ENCODE measurements at regions not wholly inside any gene's neighbourhood (a gene's known extent, or its start where the extent isn't known, plus 50 kb on each side); places are given as distances from the start of the nearest gene placed in this dataset.

DNA sequence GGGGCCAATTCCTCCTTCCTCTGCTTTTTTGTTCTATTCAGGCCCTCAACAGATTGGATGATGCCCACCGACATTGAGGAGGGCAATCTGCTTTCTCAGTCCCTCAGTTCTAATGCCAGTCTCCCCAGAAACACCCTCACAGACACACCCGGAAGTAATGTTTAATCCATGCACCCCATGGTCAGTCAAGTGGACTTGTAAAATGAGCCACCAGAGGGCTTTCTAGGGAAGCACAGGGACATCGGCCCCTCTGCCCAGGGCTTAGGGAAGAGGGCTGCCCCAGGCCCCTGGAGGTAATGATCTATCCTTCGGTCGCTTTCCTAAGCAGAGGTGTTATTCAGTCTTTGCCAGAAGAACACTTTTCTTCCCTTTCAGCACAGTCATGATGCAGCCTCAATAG lies 107.4 kb downstream of the PDCL3 start:
- TF ChIP-seq, protein P1, sequence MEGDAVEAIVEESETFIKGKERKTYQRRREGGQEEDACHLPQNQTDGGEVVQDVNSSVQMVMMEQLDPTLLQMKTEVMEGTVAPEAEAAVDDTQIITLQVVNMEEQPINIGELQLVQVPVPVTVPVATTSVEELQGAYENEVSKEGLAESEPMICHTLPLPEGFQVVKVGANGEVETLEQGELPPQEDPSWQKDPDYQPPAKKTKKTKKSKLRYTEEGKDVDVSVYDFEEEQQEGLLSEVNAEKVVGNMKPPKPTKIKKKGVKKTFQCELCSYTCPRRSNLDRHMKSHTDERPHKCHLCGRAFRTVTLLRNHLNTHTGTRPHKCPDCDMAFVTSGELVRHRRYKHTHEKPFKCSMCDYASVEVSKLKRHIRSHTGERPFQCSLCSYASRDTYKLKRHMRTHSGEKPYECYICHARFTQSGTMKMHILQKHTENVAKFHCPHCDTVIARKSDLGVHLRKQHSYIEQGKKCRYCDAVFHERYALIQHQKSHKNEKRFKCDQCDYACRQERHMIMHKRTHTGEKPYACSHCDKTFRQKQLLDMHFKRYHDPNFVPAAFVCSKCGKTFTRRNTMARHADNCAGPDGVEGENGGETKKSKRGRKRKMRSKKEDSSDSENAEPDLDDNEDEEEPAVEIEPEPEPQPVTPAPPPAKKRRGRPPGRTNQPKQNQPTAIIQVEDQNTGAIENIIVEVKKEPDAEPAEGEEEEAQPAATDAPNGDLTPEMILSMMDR (IDR thresholded peaks at IDR 0.05; ENCODE audit: insufficient read depth, missing control alignments): no peak
- DNase-seq (ENCODE audit: insufficient read length, low spot score) (no peak), FAIRE-seq (no peak)

- DNase-seq (ENCODE audit: insufficient read length, low spot score) (no peak), FAIRE-seq (no peak)
- TF ChIP-seq, protein P1 (IDR thresholded peaks at IDR 0.05; ENCODE audit: insufficient read depth, missing control alignments): no peak
Observed at GRCh38 chr2:100673115-100673514, 110.3 kb downstream of the PDCL3 start.

GRCh38 chr2:100673691-100674485 lies 111.1 kb downstream of the PDCL3 start:
- no peak for FAIRE-seq
- DNase-seq (ENCODE audit: insufficient read length, low spot score): no peak
- TF ChIP-seq, protein P1 (IDR thresholded peaks at IDR 0.05; ENCODE audit: insufficient read depth, missing control alignments): no peak

DNA sequence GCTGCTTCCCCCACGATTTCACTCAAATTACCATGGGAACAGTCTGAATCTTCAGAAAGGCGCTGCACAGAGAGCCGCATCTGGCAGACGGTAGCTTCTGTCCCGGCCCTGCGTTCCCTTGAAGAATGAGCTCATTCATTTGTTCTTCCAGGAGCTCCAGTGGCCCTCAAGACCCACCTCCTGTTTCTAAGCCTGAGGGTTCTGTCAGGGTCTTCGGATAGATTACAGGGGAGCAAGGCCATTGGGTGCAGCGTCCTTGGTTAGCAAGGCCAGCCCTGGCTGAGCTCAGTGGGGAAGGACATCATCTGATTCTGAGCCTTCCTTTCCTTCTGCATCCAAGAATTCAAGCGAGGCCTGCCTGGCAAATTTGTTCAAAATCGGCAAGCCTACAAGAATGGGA lies 111.9 kb downstream of the PDCL3 start:
- TF ChIP-seq, protein P1 (IDR thresholded peaks at IDR 0.05; ENCODE audit: insufficient read depth, missing control alignments): no peak
- no peak for DNase-seq (ENCODE audit: insufficient read length, low spot score)
- FAIRE-seq: no peak

- TF ChIP-seq, protein P1 (IDR thresholded peaks at IDR 0.05; ENCODE audit: insufficient read depth, missing control alignments): no peak
- FAIRE-seq (no peak), DNase-seq (ENCODE audit: insufficient read length, low spot score) (no peak)
Observed at GRCh38 chr2:100675373-100675772, 112.6 kb downstream of the PDCL3 start.

DNA sequence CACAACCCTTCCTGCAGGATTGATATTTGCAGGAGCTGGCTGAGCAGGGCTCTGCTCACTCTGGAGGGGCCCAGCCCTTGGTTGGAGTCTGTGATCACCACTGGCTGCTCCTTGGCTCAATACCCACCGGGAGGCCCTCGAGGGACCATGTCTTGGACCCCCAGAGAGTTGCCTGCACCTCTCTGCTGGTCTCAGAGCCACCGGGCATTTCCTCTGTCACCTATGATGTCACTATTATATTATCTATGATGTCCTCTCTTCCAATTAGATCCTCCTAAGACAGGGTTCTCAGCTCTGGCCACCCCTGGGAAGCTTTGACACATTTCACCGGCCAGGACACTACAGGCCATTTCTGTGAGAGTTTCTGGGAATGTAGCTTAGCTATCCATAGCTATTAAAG lies 113.1 kb downstream of the PDCL3 start:
- TF ChIP-seq, protein P1 (IDR thresholded peaks at IDR 0.05; ENCODE audit: insufficient read depth, missing control alignments): no peak
- DNase-seq (ENCODE audit: insufficient read length, low spot score): no peak
- FAIRE-seq: no peak

GRCh38 chr2:100676346-100676745 lies 113.6 kb downstream of the PDCL3 start:
- DNase-seq (ENCODE audit: insufficient read length, low spot score): no peak
- TF ChIP-seq, protein P1 (IDR thresholded peaks at IDR 0.05; ENCODE audit: insufficient read depth, missing control alignments): no peak
- no peak for FAIRE-seq
